Loucy (cell line): ENCODE measurements at regions not wholly inside any gene's neighbourhood (a gene's known extent, or its start where the extent isn't known, plus 50 kb on each side); places are given as distances from the start of the nearest gene placed in this dataset.

Source experiments
- CTCF ChIP-seq: fragments of 200-600 bp; sonication (generic); conservative IDR thresholded peaks from 2 replicates; pipeline ENCODE4 v1.5.1; 2014; ENCODE audit warnings: mild to moderate bottlenecking, antibody characterized with exemption, low read length
- EZH2phosphoT487 ChIP-seq: fragments of 200-600 bp; IDR thresholded peaks from 2 replicates; pipeline ENCODE4 v1.6.1; 2018; ENCODE audit warnings: antibody characterized with exemption, mild to moderate bottlenecking, moderate library complexity, borderline replicate concordance

- no peak for TF ChIP-seq CTCF
- TF ChIP-seq EZH2phosphoT487, result no peak
Measured at GRCh38 chr12:126998031-126998430, 1268.9 kb upstream of the TMEM132C start.
